Caki2 (cell line): ENCODE measurements at regions not wholly inside any gene's neighbourhood (a gene's known extent, or its start where the extent isn't known, plus 50 kb on each side); places are given as distances from the start of the nearest gene placed in this dataset.

Source experiments
- DNase-seq: peaks from one replicate; pipeline ENCODE4 v3.0.0-alpha.2; 2015; ENCODE audit warnings: low read depth
- in situ Hi-C: cut with HindIII; loops from 2 replicates; pipeline ENCODE4 v1.10.0; 2016; ENCODE audit warnings: low sequenced_read_pairs, low pct_unique_long_range_greater_than_20kb, mixed read lengths

DNA sequence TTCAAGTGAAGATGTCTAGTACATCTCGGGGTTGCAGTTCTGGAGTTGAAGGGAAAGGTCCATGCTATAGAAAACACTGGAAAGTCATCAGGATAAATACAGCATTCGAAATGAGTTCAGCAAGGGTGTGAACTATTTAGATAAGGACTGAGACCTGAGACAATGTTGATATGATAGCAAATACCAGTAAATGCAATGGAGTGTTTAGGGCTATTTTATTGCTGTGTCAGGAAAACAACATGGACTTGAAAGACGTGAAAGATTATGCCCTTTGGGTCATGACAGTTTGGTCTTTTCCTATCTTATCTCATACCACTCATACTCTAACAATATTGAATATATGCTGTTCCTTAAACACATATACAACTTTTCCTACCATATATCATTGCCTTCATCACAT lies 1776.2 kb upstream of the SEL1L start:
- DNase-seq: no peak
- in situ Hi-C loops: no loop called here

DNA sequence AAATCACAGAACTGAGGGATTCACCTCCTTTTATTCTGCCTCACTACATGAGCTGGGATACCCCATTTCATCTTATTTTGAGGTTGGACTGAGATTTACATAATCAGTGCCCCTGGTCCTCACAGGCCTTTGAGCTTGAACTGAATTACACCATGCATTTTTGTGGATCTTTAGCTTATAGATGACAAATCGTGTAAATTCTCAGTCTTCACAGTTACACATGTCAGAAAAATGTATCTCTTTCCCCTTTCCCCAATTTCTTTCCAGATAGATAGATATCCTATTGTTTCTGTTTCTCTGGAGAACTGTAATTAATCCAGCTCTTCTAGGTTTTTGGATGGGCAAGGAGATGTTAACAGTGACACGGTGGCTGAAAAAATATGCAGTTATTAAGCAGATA lies 1778.9 kb upstream of the SEL1L start:
- in situ Hi-C loops: no loop called here
- no peak for DNase-seq

DNA sequence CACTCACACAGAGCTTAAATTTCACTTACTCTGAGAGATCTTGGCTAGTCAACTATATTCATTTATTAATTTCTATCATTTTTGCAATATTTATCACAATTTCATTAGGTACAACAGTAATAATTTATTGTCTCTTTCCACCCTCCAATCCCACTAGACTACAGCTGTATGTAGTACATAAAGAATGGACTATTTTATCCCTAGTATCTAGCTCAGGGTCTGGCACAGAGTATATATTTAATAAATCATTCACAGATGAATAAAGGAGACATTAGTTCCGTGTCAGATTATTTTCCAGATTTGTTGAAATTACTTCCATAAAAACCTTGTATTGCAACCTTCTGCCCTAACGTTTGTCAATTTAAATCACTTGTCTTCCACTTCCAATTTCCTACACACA lies 1781.1 kb upstream of the SEL1L start:
- no peak for DNase-seq
- in situ Hi-C loops: no loop called here

DNA sequence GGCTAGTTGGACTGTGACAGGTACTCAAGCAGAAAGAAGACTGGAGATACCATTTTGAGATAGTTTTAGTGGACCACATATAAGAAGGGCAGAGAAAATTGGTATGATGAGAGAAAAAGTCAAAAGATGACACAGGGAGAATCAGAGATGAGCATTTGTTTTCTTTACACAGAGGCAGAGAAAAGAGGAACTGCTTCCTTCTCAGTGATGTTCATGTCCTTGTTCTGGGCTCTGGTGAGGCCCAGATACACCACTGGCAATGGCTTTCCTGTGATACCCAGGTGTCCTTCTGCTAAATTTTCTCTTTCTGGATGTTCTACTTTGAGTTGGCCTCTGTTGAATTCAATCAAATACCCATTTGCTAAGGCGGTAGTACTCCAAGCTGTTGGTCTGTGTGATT lies 1782.7 kb upstream of the SEL1L start:
- DNase-seq: no peak
- in situ Hi-C loops: no loop called here

DNA sequence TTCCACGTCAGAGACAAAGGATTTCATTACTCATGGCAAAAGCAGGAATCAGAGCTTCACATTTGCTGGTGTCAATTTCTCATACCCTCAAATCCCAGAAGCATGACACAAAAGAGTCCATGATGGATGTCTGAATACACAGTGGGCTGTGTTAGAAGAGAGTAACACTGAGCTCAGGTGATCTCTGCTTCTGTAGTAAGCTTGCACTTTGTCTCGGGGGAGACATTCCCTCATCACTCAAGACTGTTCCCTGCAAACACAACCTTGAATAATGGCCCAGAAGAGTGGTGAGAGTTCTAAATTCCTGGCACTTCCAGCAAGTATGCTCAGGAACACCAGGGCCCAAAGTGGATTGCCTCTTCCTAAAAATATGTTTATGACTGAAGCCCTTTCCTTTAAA lies 1787.2 kb upstream of the SEL1L start:
- in situ Hi-C loops: no loop called here
- DNase-seq: no peak

DNA sequence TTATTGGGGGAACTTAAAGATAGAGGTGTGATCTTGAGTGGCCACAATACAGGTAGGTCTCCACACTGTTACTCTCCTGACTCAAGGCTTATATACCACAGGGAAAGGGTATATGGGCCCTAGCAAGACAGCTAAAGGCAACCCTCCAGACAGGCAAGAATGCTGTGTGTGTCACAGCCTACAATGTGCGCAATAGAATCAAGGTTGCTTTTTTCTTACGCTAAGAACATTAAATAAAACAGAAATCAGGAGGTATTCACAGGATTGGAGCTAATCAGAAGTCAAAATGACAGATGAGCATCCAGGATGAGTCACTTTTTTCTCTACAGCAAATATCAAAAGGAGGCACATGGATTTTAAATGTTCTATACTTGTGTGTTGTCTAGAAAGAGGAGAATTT lies 1797.9 kb upstream of the SEL1L start:
- no peak for DNase-seq
- in situ Hi-C loops: no loop called here

DNA sequence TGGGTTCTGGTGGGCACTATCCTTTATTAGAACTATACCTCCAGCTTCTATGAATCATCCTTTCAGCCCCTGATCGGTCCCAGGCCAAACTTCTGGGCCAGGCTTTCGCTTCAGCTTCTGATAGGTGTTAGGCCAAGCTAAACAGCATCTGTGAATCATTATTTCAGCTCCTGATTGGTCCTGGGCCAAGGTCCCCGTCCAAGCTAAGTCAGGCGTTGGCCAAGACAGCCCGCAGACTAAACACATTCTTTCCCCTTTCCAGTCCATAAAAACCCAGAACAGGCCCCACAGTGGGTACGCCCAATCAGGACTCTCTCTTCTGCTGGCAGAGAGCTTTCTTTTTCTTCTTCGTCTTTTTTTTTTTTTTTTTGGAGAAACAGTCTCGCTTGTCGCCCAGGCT lies 1808.9 kb upstream of the SEL1L start:
- in situ Hi-C loops: no loop called here
- DNase-seq: no peak

DNA sequence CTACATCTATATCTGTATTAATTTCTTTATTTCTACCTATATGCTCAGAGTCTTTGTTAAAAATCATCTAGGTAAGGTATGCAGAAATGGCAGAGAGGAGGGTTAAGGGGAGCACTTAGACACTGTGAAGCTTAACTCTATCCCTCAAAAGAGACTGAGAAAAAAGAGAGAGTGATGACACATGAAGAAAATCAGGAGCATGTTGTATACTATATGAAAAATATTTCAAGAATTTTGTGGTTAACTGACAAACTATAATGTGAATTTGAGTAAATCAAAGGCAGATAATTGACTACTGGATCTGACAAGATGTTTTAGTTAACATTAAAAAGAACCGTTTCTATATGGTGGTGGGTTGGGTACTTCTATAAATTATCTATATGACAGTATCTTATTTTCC lies 1814.2 kb upstream of the SEL1L start:
- DNase-seq: no peak
- in situ Hi-C loops: no loop called here

DNA sequence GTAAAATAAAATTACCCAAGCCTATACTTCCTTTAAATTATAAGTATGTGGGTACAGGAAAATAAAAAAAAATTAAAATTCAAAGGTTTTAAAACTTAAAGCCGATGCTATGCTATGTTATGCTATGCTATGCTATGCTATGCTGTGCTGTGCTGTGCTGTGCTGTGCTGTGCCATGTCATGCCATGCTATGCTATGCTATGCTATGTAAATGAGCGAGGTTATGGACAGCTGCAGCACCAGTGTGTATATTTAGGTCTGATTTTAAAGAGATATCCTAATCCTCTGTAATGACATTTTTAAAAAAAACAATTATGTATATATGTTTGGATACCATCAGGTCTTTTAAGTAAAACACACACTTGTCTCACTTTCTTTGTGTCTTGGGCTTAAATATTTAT lies 1822.0 kb upstream of the SEL1L start:
- no peak for DNase-seq
- in situ Hi-C loops: no loop called here

DNA sequence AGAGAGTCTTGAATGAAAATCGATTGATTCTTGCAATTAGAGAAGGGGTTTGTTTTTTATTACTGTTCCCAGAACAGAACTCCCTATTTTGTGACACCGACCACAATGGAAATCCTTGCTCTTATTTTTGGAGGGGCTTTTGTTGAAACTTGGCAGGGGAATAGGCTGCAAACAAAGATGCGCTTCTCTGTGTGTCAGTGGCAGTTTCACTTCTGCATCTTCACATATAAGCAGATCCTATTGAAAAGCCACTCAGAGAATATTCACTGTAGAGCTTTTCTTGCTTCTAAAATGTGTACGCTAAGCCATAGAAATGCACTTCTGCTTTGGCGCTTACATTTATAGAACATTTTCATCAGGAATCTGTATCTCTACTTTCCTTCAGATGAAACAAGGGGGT lies 1822.4 kb upstream of the SEL1L start:
- in situ Hi-C loops: no loop called here
- DNase-seq: no peak

DNA sequence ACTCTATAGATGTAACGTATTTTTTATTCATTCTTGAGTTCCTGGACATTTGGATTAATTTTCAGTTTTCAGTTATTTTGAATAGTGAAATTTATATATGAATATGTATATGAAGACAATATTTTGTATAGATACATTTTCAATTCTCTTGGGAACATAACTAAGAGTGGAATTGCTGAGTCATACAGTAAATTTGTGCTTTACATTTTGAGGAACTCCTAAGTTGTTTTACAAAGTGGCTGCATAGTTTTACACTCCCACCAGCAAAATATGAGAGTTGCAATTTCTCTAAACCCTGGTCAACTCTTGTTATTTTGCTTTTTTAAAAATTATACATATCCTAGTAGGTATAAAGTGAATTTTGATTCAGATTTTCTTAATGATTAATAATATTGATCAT lies 1838.6 kb upstream of the SEL1L start:
- in situ Hi-C loops: no loop called here
- DNase-seq: no peak

DNA sequence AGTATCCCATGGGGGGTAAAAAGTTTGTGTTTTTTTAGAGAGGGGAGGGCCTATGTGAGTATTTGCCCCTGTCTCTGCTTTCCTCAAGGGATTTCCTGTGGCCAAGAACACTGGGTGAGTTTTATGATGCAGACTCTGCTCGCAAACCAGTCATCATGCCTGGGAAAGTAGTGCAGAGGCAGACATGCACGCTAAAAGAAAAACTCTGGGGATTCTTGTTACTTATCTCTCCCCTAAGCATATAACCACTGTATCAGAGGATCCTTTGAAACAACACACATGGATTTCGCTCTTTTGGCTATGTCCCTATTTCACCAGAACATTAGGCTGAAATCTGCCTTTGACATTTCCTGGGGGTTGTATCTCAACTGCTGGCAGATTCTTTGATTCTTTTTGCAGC lies 1845.8 kb upstream of the SEL1L start:
- in situ Hi-C loops: no loop called here
- DNase-seq: no peak

DNA sequence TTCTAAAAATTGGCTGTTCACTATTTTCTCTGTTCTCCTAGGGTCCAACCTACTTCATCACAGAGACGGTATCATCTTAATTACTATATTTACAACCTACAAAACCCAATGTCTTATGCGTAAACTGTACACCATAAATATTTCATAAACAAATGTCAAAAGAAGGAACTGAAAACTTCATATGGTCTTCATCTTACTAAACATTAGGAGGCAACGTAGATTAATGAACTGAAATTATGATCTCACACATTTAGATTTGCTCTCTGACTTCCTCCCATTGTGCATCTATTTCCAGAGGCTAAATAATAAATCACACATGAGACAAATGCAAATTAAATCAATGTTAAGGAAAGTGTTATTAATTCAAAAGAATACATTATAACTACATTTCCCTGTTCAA lies 1850.6 kb upstream of the SEL1L start:
- DNase-seq: no peak
- in situ Hi-C loops: no loop called here

DNA sequence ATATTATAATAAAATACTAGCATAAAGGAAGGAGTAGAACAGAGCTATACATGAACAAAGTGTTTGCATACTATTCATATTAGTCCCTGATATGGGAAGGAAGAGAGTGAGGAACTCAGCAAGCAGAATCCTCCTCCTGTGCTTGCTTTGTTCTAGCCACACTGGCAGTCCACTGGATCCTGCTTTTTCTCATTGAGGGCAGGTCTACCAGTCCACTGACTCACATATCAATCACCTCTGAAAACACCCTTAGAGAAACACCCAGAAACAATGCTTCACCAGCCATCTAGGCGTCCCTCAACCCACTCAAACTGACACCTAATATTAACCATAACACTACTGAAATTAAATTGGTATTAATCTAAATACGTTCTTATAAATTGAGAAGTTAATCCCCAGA lies 1861.7 kb upstream of the SEL1L start:
- in situ Hi-C loops: no loop called here

DNA sequence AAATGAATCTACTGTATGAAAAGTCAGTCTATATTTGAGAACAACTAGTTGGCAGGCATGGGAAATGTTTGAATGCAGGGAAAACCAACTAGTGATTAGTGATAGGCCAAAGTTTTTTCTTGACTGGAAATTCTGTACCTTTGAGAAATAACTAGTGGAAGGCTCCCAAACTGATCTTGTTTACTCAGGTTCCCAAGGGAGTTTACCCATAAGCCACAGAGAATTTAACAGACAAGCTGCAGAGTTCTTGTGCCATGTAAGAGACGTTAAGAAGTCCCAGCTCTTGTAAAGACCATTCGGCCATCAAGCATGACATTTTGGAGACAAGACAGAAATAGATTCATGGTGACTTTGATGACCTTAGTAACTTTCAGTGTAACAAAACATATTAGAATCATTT lies 1882.8 kb upstream of the SEL1L start:
- in situ Hi-C loops: no loop called here
- DNase-seq: no peak

More for the DNA sequence above, 1861.7 kb upstream of the SEL1L start:
- no peak for DNase-seq

DNA sequence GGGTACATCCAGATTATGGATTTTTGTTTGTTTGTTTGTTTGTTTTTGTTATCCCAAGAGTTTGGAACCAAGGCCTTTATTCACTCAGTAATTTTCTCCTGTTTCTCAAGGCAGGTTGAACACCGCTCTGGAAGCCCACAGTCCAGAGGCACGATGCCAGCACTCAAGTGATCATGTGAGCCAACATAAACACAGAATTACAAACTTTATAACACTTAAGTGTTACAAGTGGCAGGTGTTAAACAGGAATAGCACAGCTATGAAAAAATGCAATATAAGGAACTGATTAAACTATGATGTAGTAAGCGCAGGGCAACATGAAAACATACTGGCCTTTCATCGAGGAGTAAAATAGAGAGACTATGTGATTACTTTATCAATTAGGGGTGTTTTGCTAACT lies 1885.8 kb upstream of the SEL1L start:
- in situ Hi-C loops: no loop called here
- no peak for DNase-seq

DNA sequence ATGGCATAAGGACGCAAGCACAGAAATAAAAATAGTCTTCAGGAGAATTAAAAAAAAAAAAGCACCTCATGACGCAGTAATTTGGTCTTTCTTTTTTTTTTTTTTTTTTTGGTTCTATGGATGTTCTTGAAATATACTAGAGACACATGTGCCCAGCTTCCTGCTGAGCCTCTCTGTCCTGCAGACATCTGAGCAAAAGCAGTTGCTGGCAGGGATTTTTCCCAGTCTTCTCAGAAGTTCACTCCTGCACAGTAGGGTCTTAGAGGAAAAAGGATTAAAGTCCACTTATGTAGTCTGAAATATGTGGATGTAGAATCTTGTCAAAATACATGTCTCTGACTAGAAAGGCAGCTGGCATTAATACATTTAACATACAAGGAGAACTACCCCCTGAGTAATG lies 1888.1 kb upstream of the SEL1L start:
- in situ Hi-C loops: no loop called here
- DNase-seq: no peak

DNA sequence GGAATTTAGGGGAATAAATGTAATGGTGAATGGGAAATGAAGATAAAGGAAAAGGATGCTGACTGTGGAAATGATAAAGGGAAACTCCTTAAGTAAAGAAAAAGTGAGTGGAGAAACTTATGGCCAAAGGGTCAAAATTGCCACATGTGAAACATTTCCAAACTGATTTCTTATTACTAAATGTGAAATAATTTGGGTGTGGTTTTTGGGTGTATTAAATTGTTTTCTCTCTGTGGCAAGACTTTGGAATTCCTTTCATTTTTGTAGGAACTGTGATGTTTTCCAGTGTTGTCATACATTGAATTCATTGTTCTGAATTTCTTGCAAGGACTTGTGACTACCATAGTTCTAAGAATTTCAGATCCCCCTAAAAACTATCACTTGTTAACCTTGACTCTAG lies 1891.5 kb upstream of the SEL1L start:
- no peak for DNase-seq
- in situ Hi-C loops: no loop called here

DNA sequence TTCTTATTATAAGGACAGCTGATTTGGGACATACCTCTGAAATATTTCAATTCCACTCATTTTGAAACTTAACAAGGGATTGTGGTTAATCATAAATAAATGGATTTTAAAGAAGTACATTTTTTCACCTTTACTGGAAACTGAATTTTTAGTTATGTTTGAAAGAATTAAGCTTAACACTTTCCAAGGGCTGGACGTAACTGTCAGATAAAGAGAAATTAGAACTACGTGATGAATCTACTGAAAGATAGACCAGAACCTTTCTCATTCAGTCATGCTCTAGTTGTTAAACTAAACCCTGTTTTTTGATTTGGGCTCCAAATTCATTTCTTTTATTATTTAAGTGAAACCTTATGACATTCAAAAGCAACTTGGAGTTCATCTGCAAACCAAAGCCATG lies 1892.1 kb upstream of the SEL1L start:
- in situ Hi-C loops: no loop called here
- DNase-seq: no peak

DNA sequence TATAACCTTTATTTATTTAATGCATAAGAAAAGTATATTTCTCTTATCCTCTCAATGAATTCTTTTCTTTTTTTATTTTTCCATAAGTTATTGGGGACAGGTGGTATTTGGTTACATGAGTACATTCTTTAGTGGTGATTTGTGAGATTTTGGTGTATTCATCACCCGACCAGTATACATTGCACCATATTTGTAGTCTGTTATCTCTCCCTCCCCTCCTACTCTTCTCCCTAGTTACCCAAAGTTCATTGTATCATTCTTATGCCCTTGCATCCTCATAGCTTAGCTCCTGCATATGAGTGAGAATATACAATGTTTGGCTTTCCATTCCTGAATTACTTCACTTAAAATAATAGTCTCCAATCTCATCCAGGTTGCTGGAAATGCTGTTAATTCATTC lies 1900.0 kb upstream of the SEL1L start:
- in situ Hi-C loops: no loop called here
- DNase-seq: no peak

DNA sequence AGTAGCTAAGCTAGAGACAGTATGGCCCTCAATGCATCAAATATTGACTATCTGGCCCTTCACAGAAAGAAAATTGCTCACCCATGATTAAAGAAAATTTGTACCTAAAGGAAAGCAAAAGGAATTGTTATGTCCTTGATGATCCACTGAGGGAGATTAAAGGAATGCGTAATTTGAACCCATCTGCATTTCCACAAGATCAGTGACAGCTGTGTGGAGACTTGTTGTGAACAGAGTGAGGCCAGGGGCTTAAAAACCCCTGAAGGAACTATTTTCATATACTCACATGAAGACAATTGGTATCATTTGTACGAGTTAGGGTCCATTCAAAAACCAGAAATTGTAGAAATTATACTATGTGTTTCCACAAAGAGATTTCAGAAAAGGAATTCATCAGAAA lies 1908.1 kb upstream of the SEL1L start:
- in situ Hi-C loops: no loop called here
- DNase-seq: no peak
